OCI-LY7 (cell line): ENCODE measurements at regions not wholly inside any gene's neighbourhood (a gene's known extent, or its start where the extent isn't known, plus 50 kb on each side); places are given as distances from the start of the nearest gene placed in this dataset.

Experiments used
- BruUV-seq: library from RNA; stranded (reverse); fragments of 400-500 nt; replicated peaks from 2 replicates; lab custom pipeline; 2021; lab: Mats Ljungman, UMichigan
- CTCF ChIA-PET: fragments of 300-600 bp; sonication (Branson Sonifier 250); formaldehyde crosslinking; loops from one replicate; lab custom pipeline; 2022; ENCODE audit warnings: antibody characterized with exemption; ENCODE audit not compliant: unreplicated experiment; lab: Charles Lee
- POLR2A ChIA-PET: fragments of 300-600 bp; sonication (Branson Sonifier 250); formaldehyde crosslinking; loops from one replicate; lab custom pipeline; 2022; ENCODE audit warnings: antibody characterized with exemption; lab: Charles Lee
- DNase-seq: peaks from one replicate; pipeline ENCODE4 v3.0.0-alpha.2; 2015; ENCODE audit warnings: low spot score
- H2AFZ ChIP-seq: fragments of 200-600 bp; sonication (generic), shearing (Covaris generic); 2 replicates; pipeline ENCODE4 v1.6.1; 2014; ENCODE audit warnings: mild to moderate bottlenecking, antibody characterized with exemption, low read length, moderate library complexity
- H3K27ac ChIP-seq: fragments of 200-600 bp; sonication (generic); 2 replicates; pipeline ENCODE4 v1.5.1; 2014; ENCODE audit warnings: mixed run types, low read depth, mild to moderate bottlenecking, moderate library complexity, low read length, inconsistent platforms; ENCODE audit not compliant: poor library complexity, severe bottlenecking
- H3K36me3 ChIP-seq: fragments of 200-600 bp; sonication (generic); 2 replicates; pipeline ENCODE4 v1.6.1; 2014; ENCODE audit warnings: mild to moderate bottlenecking, antibody characterized with exemption, low read length, moderate library complexity, mixed read lengths; ENCODE audit not compliant: insufficient read depth
- H3K4me1 ChIP-seq: fragments of 200-600 bp; sonication (generic); 2 replicates; pipeline ENCODE4 v1.5.1; 2014; ENCODE audit warnings: mild to moderate bottlenecking, low read length; ENCODE audit not compliant: insufficient read depth, poor library complexity, severe bottlenecking
- H3K4me2 ChIP-seq: fragments of 200-600 bp; sonication (generic); 2 replicates; pipeline ENCODE4 v1.6.1; 2014; ENCODE audit warnings: mild to moderate bottlenecking, low read length
- H3K4me3 ChIP-seq: fragments of 200-600 bp; sonication (generic); 2 replicates; pipeline ENCODE4 v1.5.1; 2014; ENCODE audit warnings: mild to moderate bottlenecking, low read depth, low read length; ENCODE audit not compliant: poor library complexity, severe bottlenecking
- H3K79me2 ChIP-seq: fragments of 200-600 bp; sonication (generic); 2 replicates; pipeline ENCODE4 v1.6.1; 2016; ENCODE audit warnings: low read depth, mild to moderate bottlenecking, low read length, moderate library complexity, mixed read lengths; ENCODE audit not compliant: insufficient read depth
- H3K9me2 ChIP-seq: fragments of 200-600 bp; sonication (generic); 2 replicates; pipeline ENCODE4 v1.6.1; 2016; ENCODE audit warnings: mild to moderate bottlenecking, low read length, mixed read lengths; ENCODE audit not compliant: insufficient read depth
- H3K9me3 ChIP-seq: fragments of 200-600 bp; sonication (generic); 2 replicates; pipeline ENCODE4 v1.6.1; 2014; ENCODE audit warnings: mild to moderate bottlenecking, mixed run types, low read length, mixed read lengths
- H4K20me1 ChIP-seq: fragments of 200-600 bp; sonication (generic); 2 replicates; pipeline ENCODE4 v1.6.1; 2014; ENCODE audit warnings: mild to moderate bottlenecking, antibody characterized with exemption, low read length, moderate library complexity, mixed read lengths; ENCODE audit not compliant: insufficient read depth
- CTCF ChIP-seq: fragments of 200-600 bp; sonication (generic); conservative IDR thresholded peaks from 2 replicates; pipeline ENCODE4 v1.5.1; 2014; ENCODE audit warnings: mild to moderate bottlenecking, antibody characterized with exemption, low read length, moderate library complexity, mixed read lengths
- EZH2phosphoT487 ChIP-seq: fragments of 200-600 bp; sonication (generic); IDR thresholded peaks from 2 replicates; pipeline ENCODE4 v1.6.1; 2018; ENCODE audit warnings: low read depth, borderline replicate concordance, mild to moderate bottlenecking, mixed run types, antibody characterized with exemption, low read length, moderate library complexity, mixed read lengths
- intact Hi-C: fragments of 100-400 bp; cut with micrococcal nuclease; formaldehyde crosslinking; loops from one replicate; pipeline ENCODE4 v1.10.0; 2022; ENCODE audit not compliant: unreplicated experiment

- no peak overlapping the region for H3K4me2 ChIP-seq
- H3K9me3 ChIP-seq: no peaks in the 10 kb centered on the region
- H2AFZ ChIP-seq: no peak overlapping the region
- ChIA-PET CTCF (no interaction called here), POLR2A (no interaction called here)
- H3K4me3 ChIP-seq: no peak overlapping the region
- H3K79me2 ChIP-seq: no peaks in the 10 kb centered on the region
- BruUV-seq: no TSS peak
- H3K9me2 ChIP-seq: no peaks in the 10 kb centered on the region
- H3K36me3 ChIP-seq: no peaks in the 10 kb centered on the region
- H4K20me1 ChIP-seq: no peaks in the 10 kb centered on the region
- intact Hi-C loops: no loop called here
- TF ChIP-seq EZH2phosphoT487 (no peak), CTCF (no peak)
- no peak for DNase-seq
- H3K27ac ChIP-seq: no peak overlapping the region
- H3K4me1 ChIP-seq: no peaks in the 10 kb centered on the region
Measured at GRCh38 chr9:80540387-80540786, 968.6 kb downstream of the TLE4 start.

GRCh38 chr9:80538976-80539375, 967.2 kb downstream of the TLE4 start:
- no peak overlapping the region for H3K4me2 ChIP-seq
- BruUV-seq: no TSS peak
- H2AFZ ChIP-seq: no peak overlapping the region
- DNase-seq: no peak
- no peaks in the 10 kb centered on the region for H3K4me1 ChIP-seq
- CTCF ChIA-PET: no interaction called here
- no peak overlapping the region for H3K4me3 ChIP-seq
- intact Hi-C loops: no loop called here
- POLR2A ChIA-PET: no interaction called here
- H3K79me2 ChIP-seq: no peaks in the 10 kb centered on the region
- no peaks in the 10 kb centered on the region for H4K20me1 ChIP-seq
- TF ChIP-seq CTCF: no peak
- no peak for TF ChIP-seq EZH2phosphoT487
- no peaks in the 10 kb centered on the region for H3K9me2 ChIP-seq
- H3K27ac ChIP-seq: no peak overlapping the region
- no peaks in the 10 kb centered on the region for H3K9me3 ChIP-seq
- H3K36me3 ChIP-seq: no peaks in the 10 kb centered on the region

GRCh38 chr9:80522465-80522864, 950.7 kb downstream of the TLE4 start:
- H3K79me2 ChIP-seq: no peaks in the 10 kb centered on the region
- BruUV-seq: no TSS peak
- H3K27ac ChIP-seq: no peak overlapping the region
- no peaks in the 10 kb centered on the region; the same call in 1 of the 2 replicates for H3K9me2 ChIP-seq
- ChIA-PET CTCF (no interaction called here), POLR2A (no interaction called here)
- no peak overlapping the region for H3K4me2 ChIP-seq
- intact Hi-C loops: no loop called here
- no peaks in the 10 kb centered on the region for H4K20me1 ChIP-seq
- no peak for DNase-seq
- TF ChIP-seq EZH2phosphoT487: no peak
- no peak for TF ChIP-seq CTCF
- no peak overlapping the region for H2AFZ ChIP-seq
- H3K4me1 ChIP-seq: no peaks in the 10 kb centered on the region
- no peak overlapping the region for H3K4me3 ChIP-seq
- H3K36me3 ChIP-seq: no peaks in the 10 kb centered on the region
- H3K9me3 ChIP-seq: no peaks in the 10 kb centered on the region
